Medulla oblongata (tissue), 1 donor: ENCODE measurements at regions not wholly inside any gene's neighbourhood (a gene's known extent, or its start where the extent isn't known, plus 50 kb on each side); places are given as distances from the start of the nearest gene placed in this dataset.

Experiments
- DNase-seq: peaks from one replicate; pipeline ENCODE4 v3.0.0-alpha.2; 2015; ENCODE audit errors: extremely low spot score

- DNase-seq: no peak
Measured at GRCh38 chr5:1942158-1942557, 59.4 kb upstream of the IRX4 start.

GRCh38 chr5:1939256-1939655, 56.5 kb upstream of the IRX4 start:
- DNase-seq: no peak

GRCh38 chr5:1938310-1939000, 55.7 kb upstream of the IRX4 start:
- DNase-seq: no peak

GRCh38 chr5:1937590-1937989, 54.9 kb upstream of the IRX4 start:
- DNase-seq: no peak

- no peak for DNase-seq
Measured at GRCh38 chr5:1936901-1937300, 54.2 kb upstream of the IRX4 start.

- DNase-seq: no peak
Measured at GRCh38 chr5:1936413-1936812, 53.7 kb upstream of the IRX4 start.

GRCh38 chr5:1934801-1935429, 52.2 kb upstream of the IRX4 start:
- DNase-seq: no peak

GRCh38 chr5:1934056-1934394, 51.3 kb upstream of the IRX4 start:
- DNase-seq: no peak

- no peak for DNase-seq
Measured at GRCh38 chr5:1933364-1934055, 50.8 kb upstream of the IRX4 start.
